ENCODE measurements at regions not wholly inside any gene's neighbourhood (a gene's known extent, or its start where the extent isn't known, plus 50 kb on each side); places are given as distances from the start of the nearest gene placed in this dataset.
A peak's percentile ranks its signal among the peaks of the same experiment; 100 is the strongest.

- Histone ChIP-seq H3K79me2 (ENCODE audit: insufficient read depth, low read length) (no peaks in the 10 kb centered on the region), H4K20me1 (ENCODE audit: insufficient read depth, low read length) (no peaks in the 10 kb centered on the region), H3K27ac (ENCODE audit: low read depth, low read length) (no peak overlapping the region), H3K36me3 (ENCODE audit: insufficient read depth, low read length) (no peaks in the 10 kb centered on the region), H3K27me3 (ENCODE audit: insufficient read depth, low read length) (no peaks in the 10 kb centered on the region), H2AFZ (ENCODE audit: low read depth, low read length) (no peak overlapping the region), H3K4me2 (ENCODE audit: low read length) (no peak overlapping the region), H3K4me1 (ENCODE audit: insufficient read depth, low read length) (peaks cover 12% of the 10 kb centered on the region), H3K9ac (ENCODE audit: low read length) (no peak overlapping the region), H3K9me3 (ENCODE audit: insufficient read depth, low read depth, low read length) (peaks cover 3% of the 10 kb centered on the region), H3K4me3 (ENCODE audit: insufficient read depth, low read depth, low read length) (no peak overlapping the region)
- DNase-seq (ENCODE audit: low read depth) (no peak), FAIRE-seq (no peak)
- H3K9me3 Mint-ChIP-seq (ENCODE audit: unreplicated experiment), result peaks cover 2% of the 10 kb centered on the region
- no peak for TF ChIP-seq EZH2 (IDR thresholded peaks at IDR 0.05; ENCODE audit: insufficient read depth, low read length)
- TF ChIP-seq, protein P1, sequence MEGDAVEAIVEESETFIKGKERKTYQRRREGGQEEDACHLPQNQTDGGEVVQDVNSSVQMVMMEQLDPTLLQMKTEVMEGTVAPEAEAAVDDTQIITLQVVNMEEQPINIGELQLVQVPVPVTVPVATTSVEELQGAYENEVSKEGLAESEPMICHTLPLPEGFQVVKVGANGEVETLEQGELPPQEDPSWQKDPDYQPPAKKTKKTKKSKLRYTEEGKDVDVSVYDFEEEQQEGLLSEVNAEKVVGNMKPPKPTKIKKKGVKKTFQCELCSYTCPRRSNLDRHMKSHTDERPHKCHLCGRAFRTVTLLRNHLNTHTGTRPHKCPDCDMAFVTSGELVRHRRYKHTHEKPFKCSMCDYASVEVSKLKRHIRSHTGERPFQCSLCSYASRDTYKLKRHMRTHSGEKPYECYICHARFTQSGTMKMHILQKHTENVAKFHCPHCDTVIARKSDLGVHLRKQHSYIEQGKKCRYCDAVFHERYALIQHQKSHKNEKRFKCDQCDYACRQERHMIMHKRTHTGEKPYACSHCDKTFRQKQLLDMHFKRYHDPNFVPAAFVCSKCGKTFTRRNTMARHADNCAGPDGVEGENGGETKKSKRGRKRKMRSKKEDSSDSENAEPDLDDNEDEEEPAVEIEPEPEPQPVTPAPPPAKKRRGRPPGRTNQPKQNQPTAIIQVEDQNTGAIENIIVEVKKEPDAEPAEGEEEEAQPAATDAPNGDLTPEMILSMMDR (IDR thresholded peaks at IDR 0.05; ENCODE audit: insufficient read depth, low read depth, low read length), result peak; percentile 39
- peaks cover 8% of the 10 kb centered on the region for H3K4me1 Mint-ChIP-seq (ENCODE audit: low read depth, unreplicated experiment)
- no peaks in the 10 kb centered on the region for H3K36me3 Mint-ChIP-seq (ENCODE audit: low read depth, unreplicated experiment)
- no peak overlapping the region for H3K4me3 Mint-ChIP-seq (ENCODE audit: unreplicated experiment)
- peaks cover 2% of the 10 kb centered on the region for H3K27me3 Mint-ChIP-seq (ENCODE audit: low read depth, unreplicated experiment)
- H3K27ac Mint-ChIP-seq (ENCODE audit: unreplicated experiment), result no peak overlapping the region
Observed at GRCh38 chr9:88741335-88741734, 206.4 kb downstream of the NXNL2 start.

GRCh38 chr9:88742483-88742882 lies 207.5 kb downstream of the NXNL2 start:
- FAIRE-seq, result no peak
- peak overlapping the region; percentile 59 for H2AFZ ChIP-seq (ENCODE audit: low read depth, low read length)
- H3K9me3 Mint-ChIP-seq (ENCODE audit: unreplicated experiment), result no peaks in the 10 kb centered on the region

GRCh38 chr9:88742905-88743304 lies 207.9 kb downstream of the NXNL2 start:
- no peak for DNase-seq (ENCODE audit: low read depth)
- no peaks in the 10 kb centered on the region for H3K79me2 ChIP-seq (ENCODE audit: insufficient read depth, low read length)
- FAIRE-seq, result no peak
- Mint-ChIP-seq H3K36me3 (ENCODE audit: low read depth, unreplicated experiment) (no peaks in the 10 kb centered on the region), H3K4me1 (ENCODE audit: low read depth, unreplicated experiment) (peaks cover 23% of the 10 kb centered on the region), H3K4me3 (ENCODE audit: unreplicated experiment) (no peak overlapping the region), H3K27me3 (ENCODE audit: low read depth, unreplicated experiment) (peaks cover 2% of the 10 kb centered on the region), H3K27ac (ENCODE audit: unreplicated experiment) (no peak overlapping the region), H3K9me3 (ENCODE audit: unreplicated experiment) (no peaks in the 10 kb centered on the region)
- peaks cover 3% of the 10 kb centered on the region for H3K9me3 ChIP-seq (ENCODE audit: insufficient read depth, low read depth, low read length)
- H3K4me2 ChIP-seq (ENCODE audit: low read length), result no peak overlapping the region
- TF ChIP-seq EZH2 (IDR thresholded peaks at IDR 0.05; ENCODE audit: insufficient read depth, low read length), result no peak
- TF ChIP-seq, protein P1 (IDR thresholded peaks at IDR 0.05; ENCODE audit: insufficient read depth, low read depth, low read length), result no peak
- no peaks in the 10 kb centered on the region for H3K27me3 ChIP-seq (ENCODE audit: insufficient read depth, low read length)
- H3K36me3 ChIP-seq (ENCODE audit: insufficient read depth, low read length), result no peaks in the 10 kb centered on the region
- H3K4me1 ChIP-seq (ENCODE audit: insufficient read depth, low read length), result peaks cover 27% of the 10 kb centered on the region
- H3K27ac ChIP-seq (ENCODE audit: low read depth, low read length), result no peak overlapping the region
- H4K20me1 ChIP-seq (ENCODE audit: insufficient read depth, low read length), result no peaks in the 10 kb centered on the region
- no peak overlapping the region for H3K9ac ChIP-seq (ENCODE audit: low read length)
- no peak overlapping the region for H3K4me3 ChIP-seq (ENCODE audit: insufficient read depth, low read depth, low read length)
- H2AFZ ChIP-seq (ENCODE audit: low read depth, low read length), result no peak overlapping the region

More at GRCh38 chr9:88742483-88742882, 207.5 kb downstream of the NXNL2 start:
- H3K36me3 ChIP-seq (ENCODE audit: insufficient read depth, low read length), result no peaks in the 10 kb centered on the region
- H3K9me3 ChIP-seq (ENCODE audit: insufficient read depth, low read depth, low read length), result peaks cover 3% of the 10 kb centered on the region
- H3K4me1 ChIP-seq (ENCODE audit: insufficient read depth, low read length), result peaks cover 23% of the 10 kb centered on the region
- H3K4me2 ChIP-seq (ENCODE audit: low read length), result no peak overlapping the region
- H3K4me1 Mint-ChIP-seq (ENCODE audit: low read depth, unreplicated experiment), result peaks cover 19% of the 10 kb centered on the region
- TF ChIP-seq EZH2 (IDR thresholded peaks at IDR 0.05; ENCODE audit: insufficient read depth, low read length), result no peak
- TF ChIP-seq, protein P1 (IDR thresholded peaks at IDR 0.05; ENCODE audit: insufficient read depth, low read depth, low read length), result no peak
- peaks cover 2% of the 10 kb centered on the region for H3K27me3 Mint-ChIP-seq (ENCODE audit: low read depth, unreplicated experiment)
- no peak overlapping the region for H3K27ac ChIP-seq (ENCODE audit: low read depth, low read length)
- no peaks in the 10 kb centered on the region for H3K27me3 ChIP-seq (ENCODE audit: insufficient read depth, low read length)
- no peaks in the 10 kb centered on the region for H3K36me3 Mint-ChIP-seq (ENCODE audit: low read depth, unreplicated experiment)
- no peaks in the 10 kb centered on the region for H3K79me2 ChIP-seq (ENCODE audit: insufficient read depth, low read length)
- peak; percentile 69 for DNase-seq (ENCODE audit: low read depth)
- H3K4me3 ChIP-seq (ENCODE audit: insufficient read depth, low read depth, low read length), result no peak overlapping the region
- no peak overlapping the region for H3K9ac ChIP-seq (ENCODE audit: low read length)
- no peak overlapping the region for H3K27ac Mint-ChIP-seq (ENCODE audit: unreplicated experiment)
- H4K20me1 ChIP-seq (ENCODE audit: insufficient read depth, low read length), result no peaks in the 10 kb centered on the region
- no peak overlapping the region for H3K4me3 Mint-ChIP-seq (ENCODE audit: unreplicated experiment)

All from astrocyte (in vitro differentiated cells and primary cell).